Loucy (cell line): ENCODE measurements at regions not wholly inside any gene's neighbourhood (a gene's known extent, or its start where the extent isn't known, plus 50 kb on each side); places are given as distances from the start of the nearest gene placed in this dataset.
"Not testable (repeated sequence)": the region's sequence is repeated elsewhere in the genome, so short reads cannot be mapped to it uniquely, and the experiment has no call there.

ENCODE experiments used
- H2AFZ ChIP-seq: fragments of 200-600 bp; sonication (generic); 2 replicates; pipeline ENCODE4 v1.6.0; 2016; ENCODE audit warnings: antibody characterized with exemption, mild to moderate bottlenecking, low read length, moderate library complexity
- H3F3A ChIP-seq: fragments of 200-600 bp; 2 replicates; pipeline ENCODE4 v1.6.0; 2016; ENCODE audit warnings: antibody characterized with exemption, low read depth, mild to moderate bottlenecking
- H3K27me3 ChIP-seq: fragments of 200-600 bp; sonication (generic); 2 replicates; pipeline ENCODE4 v1.6.1; 2014; ENCODE audit warnings: low read length, mild to moderate bottlenecking; ENCODE audit not compliant: insufficient read depth, poor library complexity, severe bottlenecking
- H3K36me3 ChIP-seq: fragments of 200-600 bp; sonication (generic); 2 replicates; pipeline ENCODE4 v1.6.1; 2016; ENCODE audit warnings: low read length; ENCODE audit not compliant: insufficient read depth
- H3K4me1 ChIP-seq: fragments of 200-600 bp; sonication (generic); 2 replicates; pipeline ENCODE4 v1.5.1; 2014; ENCODE audit warnings: low read length, mild to moderate bottlenecking; ENCODE audit not compliant: insufficient read depth, poor library complexity, severe bottlenecking
- H3K4me2 ChIP-seq: fragments of 200-600 bp; sonication (generic); 2 replicates; pipeline ENCODE4 v1.6.0; 2014; ENCODE audit warnings: antibody characterized with exemption, low read length, low read depth, mild to moderate bottlenecking; ENCODE audit not compliant: poor library complexity, severe bottlenecking
- H3K4me3 ChIP-seq: fragments of 200-600 bp; sonication (generic); 2 replicates; pipeline ENCODE4 v1.5.1; 2014; ENCODE audit warnings: low read length, mild to moderate bottlenecking, mixed read lengths; ENCODE audit not compliant: poor library complexity, severe bottlenecking
- H3K79me2 ChIP-seq: fragments of 200-600 bp; sonication (generic); 2 replicates; pipeline ENCODE4 v1.6.1; 2014; ENCODE audit warnings: low read length; ENCODE audit not compliant: insufficient read depth
- H3K9ac ChIP-seq: fragments of 200-600 bp; sonication (generic); 2 replicates; pipeline ENCODE4 v1.6.0; 2014; ENCODE audit warnings: mild to moderate bottlenecking, low read depth, low read length, moderate library complexity; ENCODE audit not compliant: poor library complexity, severe bottlenecking
- H3K9me2 ChIP-seq: fragments of 200-600 bp; sonication (generic); replicated peaks from 2 replicates; pipeline ENCODE4 v1.6.1; 2016; ENCODE audit warnings: low read depth, low read length, mixed read lengths
- H3K9me3 ChIP-seq: fragments of 200-600 bp; sonication (generic); 2 replicates; pipeline ENCODE4 v1.6.1; 2014; ENCODE audit warnings: mild to moderate bottlenecking, antibody characterized with exemption, low read length, low read depth; ENCODE audit not compliant: insufficient read depth
- H4K20me1 ChIP-seq: fragments of 200-600 bp; sonication (generic); 2 replicates; pipeline ENCODE4 v1.6.0; 2014; ENCODE audit warnings: antibody characterized with exemption, low read length, mild to moderate bottlenecking; ENCODE audit not compliant: insufficient read depth, poor library complexity, severe bottlenecking
- EZH2phosphoT487 ChIP-seq: fragments of 200-600 bp; IDR thresholded peaks from 2 replicates; pipeline ENCODE4 v1.6.1; 2018; ENCODE audit warnings: antibody characterized with exemption, mild to moderate bottlenecking, moderate library complexity, borderline replicate concordance
- TF ChIP-seq, protein P1 (sequence below): fragments of 200-600 bp; sonication (generic); conservative IDR thresholded peaks from 2 replicates; pipeline ENCODE4 v1.5.1; 2014; ENCODE audit warnings: mild to moderate bottlenecking, antibody characterized with exemption, low read length

DNA sequence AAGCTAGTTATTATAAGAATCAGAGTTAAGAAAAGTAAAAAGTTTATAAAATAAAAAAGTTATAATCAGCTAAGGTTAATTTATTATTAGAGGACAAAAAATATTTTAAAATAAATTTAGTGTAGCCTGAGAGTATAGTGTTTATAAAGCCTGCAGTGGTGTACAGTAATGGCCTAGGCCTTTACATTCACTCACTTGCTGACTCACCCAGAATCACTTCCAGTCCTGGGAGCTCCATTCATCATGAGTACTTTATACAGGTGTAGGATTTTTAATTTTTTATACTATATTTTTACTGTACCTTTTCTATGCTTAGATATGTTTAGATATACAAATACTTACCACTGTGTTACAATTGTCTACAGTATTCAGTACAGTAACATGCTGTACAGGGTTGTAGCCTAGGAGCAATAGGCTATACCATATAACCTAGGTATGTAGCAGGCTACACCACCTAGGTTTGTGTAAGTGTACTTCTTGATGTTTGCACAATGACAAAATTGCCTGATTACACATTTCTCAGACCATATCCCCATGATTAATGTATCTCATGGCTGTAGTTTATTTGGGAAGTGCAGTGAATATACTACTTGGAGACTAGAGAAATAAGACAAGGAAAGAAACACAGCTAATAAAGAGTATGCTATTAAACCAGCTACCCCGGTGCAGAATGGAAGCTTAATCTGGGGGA, 101.9 kb upstream of the GALNT15 start:
- no peaks in the 10 kb centered on the region for H3K9me3 ChIP-seq
- H3K4me3 ChIP-seq = no peak overlapping the region
- H3K9me2 ChIP-seq = 0 out of 2 replicates have a peak, but pooled peaks cover 5% of the 10 kb centered on the region
- H3K79me2 ChIP-seq = no peaks in the 10 kb centered on the region
- H3K4me2 ChIP-seq = no peak overlapping the region
- H3K36me3 ChIP-seq = no peaks in the 10 kb centered on the region
- TF ChIP-seq, protein P1, sequence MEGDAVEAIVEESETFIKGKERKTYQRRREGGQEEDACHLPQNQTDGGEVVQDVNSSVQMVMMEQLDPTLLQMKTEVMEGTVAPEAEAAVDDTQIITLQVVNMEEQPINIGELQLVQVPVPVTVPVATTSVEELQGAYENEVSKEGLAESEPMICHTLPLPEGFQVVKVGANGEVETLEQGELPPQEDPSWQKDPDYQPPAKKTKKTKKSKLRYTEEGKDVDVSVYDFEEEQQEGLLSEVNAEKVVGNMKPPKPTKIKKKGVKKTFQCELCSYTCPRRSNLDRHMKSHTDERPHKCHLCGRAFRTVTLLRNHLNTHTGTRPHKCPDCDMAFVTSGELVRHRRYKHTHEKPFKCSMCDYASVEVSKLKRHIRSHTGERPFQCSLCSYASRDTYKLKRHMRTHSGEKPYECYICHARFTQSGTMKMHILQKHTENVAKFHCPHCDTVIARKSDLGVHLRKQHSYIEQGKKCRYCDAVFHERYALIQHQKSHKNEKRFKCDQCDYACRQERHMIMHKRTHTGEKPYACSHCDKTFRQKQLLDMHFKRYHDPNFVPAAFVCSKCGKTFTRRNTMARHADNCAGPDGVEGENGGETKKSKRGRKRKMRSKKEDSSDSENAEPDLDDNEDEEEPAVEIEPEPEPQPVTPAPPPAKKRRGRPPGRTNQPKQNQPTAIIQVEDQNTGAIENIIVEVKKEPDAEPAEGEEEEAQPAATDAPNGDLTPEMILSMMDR = no peak
- TF ChIP-seq EZH2phosphoT487 = no peak
- no peak overlapping the region for H2AFZ ChIP-seq
- no peaks in the 10 kb centered on the region for H3K27me3 ChIP-seq
- H3F3A ChIP-seq = no peaks in the 10 kb centered on the region
- no peaks in the 10 kb centered on the region for H3K4me1 ChIP-seq
- H4K20me1 ChIP-seq = no peaks in the 10 kb centered on the region
- H3K9ac ChIP-seq = no peak overlapping the region

DNA sequence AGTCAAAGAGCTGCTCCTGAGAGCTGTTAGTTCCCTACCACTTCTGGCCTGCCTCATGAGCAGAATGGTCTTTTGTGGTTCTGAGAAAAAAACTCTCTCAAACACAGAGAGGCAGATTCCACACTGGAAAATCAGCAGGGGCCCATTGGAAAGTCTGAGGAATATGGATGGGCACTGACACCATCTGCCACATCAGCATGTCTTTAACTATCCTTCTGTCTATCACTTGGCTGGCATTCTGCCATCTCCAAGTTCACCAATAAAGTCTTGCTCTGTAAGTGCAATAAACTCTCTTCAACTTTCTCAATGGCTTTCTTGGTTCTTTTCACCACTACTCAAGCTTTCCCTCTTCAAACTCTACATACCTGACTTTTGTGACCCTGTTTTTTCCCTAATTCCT, 101.3 kb upstream of the GALNT15 start:
- no peaks in the 10 kb centered on the region for H3F3A ChIP-seq
- H2AFZ ChIP-seq = no peak overlapping the region
- no peak overlapping the region for H3K4me3 ChIP-seq
- TF ChIP-seq, protein P1 = no peak
- no peak for TF ChIP-seq EZH2phosphoT487
- H3K9ac ChIP-seq = no peak overlapping the region
- no peaks in the 10 kb centered on the region for H3K4me1 ChIP-seq
- no peaks in the 10 kb centered on the region for H3K36me3 ChIP-seq
- H4K20me1 ChIP-seq = no peaks in the 10 kb centered on the region
- H3K9me3 ChIP-seq = no peaks in the 10 kb centered on the region
- no peaks in the 10 kb centered on the region for H3K27me3 ChIP-seq
- no peaks in the 10 kb centered on the region for H3K79me2 ChIP-seq
- no peak overlapping the region for H3K4me2 ChIP-seq
- 0 out of 2 replicates have a peak, but pooled peaks cover 5% of the 10 kb centered on the region for H3K9me2 ChIP-seq

DNA sequence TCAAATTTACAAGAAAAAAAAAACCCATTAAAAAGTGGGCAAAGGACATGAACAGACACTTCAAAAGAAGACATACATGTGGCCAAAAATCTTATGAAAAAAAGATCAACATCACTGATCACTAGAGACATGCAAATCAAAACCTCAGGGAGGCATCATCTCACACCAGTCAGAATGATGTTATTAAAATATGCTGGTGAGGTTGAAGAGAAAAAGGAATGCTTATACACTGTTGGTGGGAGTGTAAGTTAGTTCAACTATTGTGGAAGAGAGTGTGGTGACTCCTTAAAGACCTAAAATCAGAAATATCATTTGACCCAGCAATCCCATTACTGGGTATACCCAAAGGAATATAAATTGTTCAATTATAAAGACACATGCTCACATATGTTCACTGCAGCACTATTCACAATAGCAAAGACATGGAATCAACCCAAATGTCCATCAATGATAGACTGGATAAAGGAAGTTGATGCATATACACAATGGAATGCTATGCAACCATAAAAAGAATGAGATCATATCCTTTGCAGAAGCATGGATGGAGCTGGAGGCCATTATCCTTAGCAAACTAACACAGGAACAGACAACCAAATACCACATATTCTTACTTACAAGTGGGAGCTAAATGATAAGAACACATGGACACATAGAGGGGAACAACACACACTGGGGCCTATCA, 100.3 kb upstream of the GALNT15 start:
- H3K36me3 ChIP-seq, H3K4me3 ChIP-seq, H3F3A ChIP-seq, H3K9me3 ChIP-seq, H3K9me2 ChIP-seq, H2AFZ ChIP-seq, H4K20me1 ChIP-seq, H3K9ac ChIP-seq, H3K27me3 ChIP-seq, H3K79me2 ChIP-seq, H3K4me2 ChIP-seq, H3K4me1 ChIP-seq: not testable (repeated sequence)
